WTC11 (cell line): ENCODE measurements at regions not wholly inside any gene's neighbourhood (a gene's known extent, or its start where the extent isn't known, plus 50 kb on each side); places are given as distances from the start of the nearest gene placed in this dataset.

Source experiments
- ATAC-seq: fragments of 200-7000 bp; cut with Tn5 transposase; 2 replicates; pipeline ENCODE4 v1.10.0; 2021; ENCODE audit warnings: mild to moderate bottlenecking, moderate library complexity
- CTCF ChIA-PET: fragments of 300-600 bp; sonication (Branson Sonifier 250); formaldehyde crosslinking; loops from one replicate; lab custom pipeline; 2021; ENCODE audit warnings: antibody characterized with exemption; lab: Charles Lee
- POLR2A ChIA-PET: fragments of 350-600 bp; sonication (Branson Sonifier 250); formaldehyde crosslinking; loops from one replicate; lab custom pipeline; 2021; ENCODE audit warnings: antibody characterized with exemption; lab: Charles Lee
- DNase-seq: peaks from one replicate; pipeline ENCODE4 v3.0.0; 2021; ENCODE audit warnings: low spot score
- H3K27ac Mint-ChIP-seq: 2 replicates; pipeline ENCODE4 v1.8.0; 2021; ENCODE audit warnings: mixed read lengths
- H3K27me3 Mint-ChIP-seq: 2 replicates; pipeline ENCODE4 v1.8.0; 2021; ENCODE audit warnings: low read depth, mild to moderate bottlenecking, moderate library complexity, mixed read lengths
- H3K36me3 Mint-ChIP-seq: 2 replicates; pipeline ENCODE4 v1.8.0; 2021; ENCODE audit warnings: mixed read lengths
- H3K4me1 Mint-ChIP-seq: 2 replicates; pipeline ENCODE4 v1.8.0; 2022; ENCODE audit warnings: mixed read lengths
- H3K4me3 Mint-ChIP-seq: 2 replicates; pipeline ENCODE4 v1.8.0; 2021; ENCODE audit warnings: mild to moderate bottlenecking, moderate library complexity, mixed read lengths
- H3K9me3 Mint-ChIP-seq: 2 replicates; pipeline ENCODE4 v1.8.0; 2021; ENCODE audit warnings: mixed read lengths
- ATF2 ChIP-seq: sonication (generic); formaldehyde crosslinking; IDR thresholded peaks from 2 replicates; pipeline ENCODE4 v1.8.1; 2022; ENCODE audit warnings: low read depth, missing genetic modification reagents, borderline replicate concordance
- CREB1 ChIP-seq: sonication (generic); formaldehyde crosslinking; IDR thresholded peaks from 2 replicates; pipeline ENCODE4 v1.8.0; 2023; ENCODE audit warnings: mild to moderate bottlenecking, missing genetic modification reagents
- E2F4 ChIP-seq: sonication (generic); formaldehyde crosslinking; IDR thresholded peaks from 2 replicates; pipeline ENCODE4 v1.8.1; 2022; ENCODE audit warnings: low read depth, mild to moderate bottlenecking, moderate library complexity, missing genetic modification reagents, borderline replicate concordance
- ELF4 ChIP-seq: sonication (generic); formaldehyde crosslinking; IDR thresholded peaks from 2 replicates; pipeline ENCODE4 v1.8.1; 2022; ENCODE audit warnings: low read depth, mild to moderate bottlenecking, moderate library complexity, missing genetic modification reagents
- FOXJ3 ChIP-seq: sonication (generic); formaldehyde crosslinking; IDR thresholded peaks from 2 replicates; pipeline ENCODE4 v1.9.0; 2021; ENCODE audit warnings: missing genetic modification reagents, mild to moderate bottlenecking, borderline replicate concordance
- IRF2 ChIP-seq: sonication (generic); formaldehyde crosslinking; IDR thresholded peaks from 2 replicates; pipeline ENCODE4 v1.8.0; 2022; ENCODE audit warnings: low read depth, missing genetic modification reagents, borderline replicate concordance
- JAZF1 ChIP-seq: fragments of 250-450 bp; sonication (Bioruptor Pico); IDR thresholded peaks from 2 replicates; pipeline ENCODE4 v1.9.0; 2021; ENCODE audit warnings: moderate library complexity, mild to moderate bottlenecking, inconsistent platforms
- NR2C2 ChIP-seq: sonication (generic); formaldehyde crosslinking; IDR thresholded peaks from 2 replicates; pipeline ENCODE4 v1.8.0; 2022; ENCODE audit warnings: mild to moderate bottlenecking, missing genetic modification reagents
- PRRX2 ChIP-seq: fragments of 250-450 bp; sonication (Bioruptor Pico); IDR thresholded peaks from 2 replicates; pipeline ENCODE4 v1.8.0; 2021; ENCODE audit warnings: mild to moderate bottlenecking
- SMAD3 ChIP-seq: sonication (generic); formaldehyde crosslinking; IDR thresholded peaks from 2 replicates; pipeline ENCODE4 v1.8.0; 2022; ENCODE audit warnings: missing genetic modification reagents, mild to moderate bottlenecking, borderline replicate concordance
- TEAD1 ChIP-seq: sonication (generic); formaldehyde crosslinking; IDR thresholded peaks from 2 replicates; pipeline ENCODE4 v1.8.0; 2022; ENCODE audit warnings: mild to moderate bottlenecking, missing genetic modification reagents
- TEAD4 ChIP-seq: sonication (generic); formaldehyde crosslinking; IDR thresholded peaks from 2 replicates; pipeline ENCODE4 v1.8.0; 2022; ENCODE audit warnings: mild to moderate bottlenecking, missing genetic modification reagents
- USF1 ChIP-seq: sonication (generic); formaldehyde crosslinking; IDR thresholded peaks from 2 replicates; pipeline ENCODE4 v1.8.0; 2022; ENCODE audit warnings: mild to moderate bottlenecking, missing genetic modification reagents
- ZMAT4 ChIP-seq: fragments of 250-450 bp; sonication (Bioruptor Pico); IDR thresholded peaks from 2 replicates; pipeline ENCODE4 v1.9.0; 2021; ENCODE audit warnings: mild to moderate bottlenecking
- ZNF671 ChIP-seq: fragments of 250-450 bp; sonication (Bioruptor Pico); IDR thresholded peaks from 2 replicates; pipeline ENCODE4 v1.8.0; 2021; ENCODE audit warnings: mild to moderate bottlenecking
- TF ChIP-seq, protein P1 (sequence below): sonication (generic); formaldehyde crosslinking; IDR thresholded peaks from 2 replicates; pipeline ENCODE4 v1.8.1; 2023; ENCODE audit warnings: mild to moderate bottlenecking, missing genetic modification reagents, moderate library complexity
- TF ChIP-seq, protein P2 (sequence below): fragments of 250-450 bp; sonication (Bioruptor Pico); IDR thresholded peaks from 2 replicates; pipeline ENCODE4 v2.1.2; 2022; ENCODE audit warnings: mild to moderate bottlenecking, moderate library complexity
- TF ChIP-seq, protein P3 (sequence below): sonication (generic); formaldehyde crosslinking; IDR thresholded peaks from 2 replicates; pipeline ENCODE4 v1.8.1; 2023; ENCODE audit warnings: mild to moderate bottlenecking, moderate library complexity, missing genetic modification reagents
- TF ChIP-seq, protein P4 (sequence below): sonication (generic); formaldehyde crosslinking; IDR thresholded peaks from 2 replicates; pipeline ENCODE4 v1.8.0; 2022; ENCODE audit warnings: missing genetic modification reagents

DNA sequence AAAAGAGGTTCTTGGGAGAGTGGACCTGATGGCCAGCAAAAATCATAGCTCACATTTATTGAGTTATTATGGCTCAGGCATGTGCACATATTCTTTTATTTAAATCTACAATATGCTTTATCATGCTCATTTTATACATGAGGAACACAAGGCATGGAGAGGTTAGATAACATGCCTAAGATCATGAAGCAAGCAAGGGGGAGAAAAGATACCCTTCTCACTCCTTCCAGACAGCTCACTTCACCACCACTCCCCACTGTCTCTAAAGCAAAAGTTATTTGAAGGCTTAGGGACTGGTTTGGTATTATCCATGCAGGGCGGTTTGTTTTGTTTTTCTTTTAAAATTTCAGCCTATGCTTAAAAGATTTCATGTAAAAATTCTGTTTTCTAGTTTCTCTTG, 59.0 kb upstream of the PDE8B start:
- Mint-ChIP-seq H3K27ac (no peak overlapping the region), H3K4me3 (no peak overlapping the region), H3K4me1 (peaks cover 8% of the 10 kb centered on the region), H3K27me3 (no peaks in the 10 kb centered on the region), H3K36me3 (no peaks in the 10 kb centered on the region), H3K9me3 (no peaks in the 10 kb centered on the region)
- ATAC-seq (no peak), DNase-seq (no peak)
- POLR2A ChIA-PET: no interaction called here
- TF ChIP-seq ZMAT4 (CRISPR knock-in tag) (no peak), ATF2 (CRISPR knock-in tag) (no peak), USF1 (no peak)
- CTCF ChIA-PET: interaction anchor here (1.4 kb wide), 1 partner anchor 11 kb away, joined by 4 read pairs; no protein-coding TSS in a partner anchor

DNA sequence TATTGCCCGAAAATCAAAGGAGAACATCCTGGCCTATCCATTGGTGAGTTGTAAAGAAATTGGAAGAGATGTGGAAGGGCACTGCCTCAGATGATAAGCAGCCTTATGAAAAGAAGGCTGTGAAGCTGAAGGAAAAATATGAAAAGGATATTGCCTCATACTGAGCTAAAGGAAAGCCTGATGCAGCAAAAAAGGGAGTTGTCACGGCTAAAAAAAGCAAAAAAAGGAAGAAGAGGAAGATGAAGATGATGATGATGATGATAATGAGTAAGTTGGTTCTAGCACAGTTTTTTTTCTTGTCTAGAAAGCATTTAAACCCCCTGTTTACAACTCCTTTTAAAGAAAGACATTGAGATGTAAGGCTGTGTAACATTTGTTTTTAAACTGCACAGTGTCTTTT, 59.8 kb upstream of the ZBED3 start:
- no peaks in the 10 kb centered on the region for H3K4me1 Mint-ChIP-seq
- no peak overlapping the region for H3K27ac Mint-ChIP-seq
- no peak for TF ChIP-seq JAZF1 (CRISPR knock-in tag)
- TF ChIP-seq USF1: no peak
- TF ChIP-seq, protein P1, sequence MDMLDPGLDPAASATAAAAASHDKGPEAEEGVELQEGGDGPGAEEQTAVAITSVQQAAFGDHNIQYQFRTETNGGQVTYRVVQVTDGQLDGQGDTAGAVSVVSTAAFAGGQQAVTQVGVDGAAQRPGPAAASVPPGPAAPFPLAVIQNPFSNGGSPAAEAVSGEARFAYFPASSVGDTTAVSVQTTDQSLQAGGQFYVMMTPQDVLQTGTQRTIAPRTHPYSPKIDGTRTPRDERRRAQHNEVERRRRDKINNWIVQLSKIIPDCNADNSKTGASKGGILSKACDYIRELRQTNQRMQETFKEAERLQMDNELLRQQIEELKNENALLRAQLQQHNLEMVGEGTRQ (CRISPR knock-in tag): no peak
- TF ChIP-seq E2F4 (CRISPR knock-in tag): no peak
- no peak for TF ChIP-seq CREB1
- TF ChIP-seq ELF4: no peak
- no peak for TF ChIP-seq SMAD3
- no peak for TF ChIP-seq PRRX2 (CRISPR knock-in tag)
- TF ChIP-seq TEAD1 (CRISPR knock-in tag): no peak
- TF ChIP-seq, protein P2, sequence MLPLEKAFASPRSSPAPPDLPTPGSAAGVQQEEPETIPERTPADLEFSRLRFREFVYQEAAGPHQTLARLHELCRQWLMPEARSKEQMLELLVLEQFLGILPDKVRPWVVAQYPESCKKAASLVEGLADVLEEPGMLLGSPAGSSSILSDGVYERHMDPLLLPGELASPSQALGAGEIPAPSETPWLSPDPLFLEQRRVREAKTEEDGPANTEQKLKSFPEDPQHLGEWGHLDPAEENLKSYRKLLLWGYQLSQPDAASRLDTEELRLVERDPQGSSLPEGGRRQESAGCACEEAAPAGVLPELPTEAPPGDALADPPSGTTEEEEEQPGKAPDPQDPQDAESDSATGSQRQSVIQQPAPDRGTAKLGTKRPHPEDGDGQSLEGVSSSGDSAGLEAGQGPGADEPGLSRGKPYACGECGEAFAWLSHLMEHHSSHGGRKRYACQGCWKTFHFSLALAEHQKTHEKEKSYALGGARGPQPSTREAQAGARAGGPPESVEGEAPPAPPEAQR (CRISPR knock-in tag): no peak
- TF ChIP-seq, protein P3, sequence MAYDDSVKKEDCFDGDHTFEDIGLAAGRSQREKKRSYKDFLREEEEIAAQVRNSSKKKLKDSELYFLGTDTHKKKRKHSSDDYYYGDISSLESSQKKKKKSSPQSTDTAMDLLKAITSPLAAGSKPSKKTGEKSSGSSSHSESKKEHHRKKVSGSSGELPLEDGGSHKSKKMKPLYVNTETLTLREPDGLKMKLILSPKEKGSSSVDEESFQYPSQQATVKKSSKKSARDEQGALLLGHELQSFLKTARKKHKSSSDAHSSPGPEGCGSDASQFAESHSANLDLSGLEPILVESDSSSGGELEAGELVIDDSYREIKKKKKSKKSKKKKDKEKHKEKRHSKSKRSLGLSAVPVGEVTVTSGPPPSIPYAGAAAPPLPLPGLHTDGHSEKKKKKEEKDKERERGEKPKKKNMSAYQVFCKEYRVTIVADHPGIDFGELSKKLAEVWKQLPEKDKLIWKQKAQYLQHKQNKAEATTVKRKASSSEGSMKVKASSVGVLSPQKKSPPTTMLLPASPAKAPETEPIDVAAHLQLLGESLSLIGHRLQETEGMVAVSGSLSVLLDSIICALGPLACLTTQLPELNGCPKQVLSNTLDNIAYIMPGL (CRISPR knock-in tag): no peak
- TF ChIP-seq NR2C2 (CRISPR knock-in tag): no peak
- TF ChIP-seq TEAD4 (CRISPR knock-in tag): no peak
- no peak for TF ChIP-seq ZMAT4 (CRISPR knock-in tag)
- no peak for TF ChIP-seq ZNF671 (CRISPR knock-in tag)
- no peak for TF ChIP-seq IRF2 (CRISPR knock-in tag)
- TF ChIP-seq, protein P4, sequence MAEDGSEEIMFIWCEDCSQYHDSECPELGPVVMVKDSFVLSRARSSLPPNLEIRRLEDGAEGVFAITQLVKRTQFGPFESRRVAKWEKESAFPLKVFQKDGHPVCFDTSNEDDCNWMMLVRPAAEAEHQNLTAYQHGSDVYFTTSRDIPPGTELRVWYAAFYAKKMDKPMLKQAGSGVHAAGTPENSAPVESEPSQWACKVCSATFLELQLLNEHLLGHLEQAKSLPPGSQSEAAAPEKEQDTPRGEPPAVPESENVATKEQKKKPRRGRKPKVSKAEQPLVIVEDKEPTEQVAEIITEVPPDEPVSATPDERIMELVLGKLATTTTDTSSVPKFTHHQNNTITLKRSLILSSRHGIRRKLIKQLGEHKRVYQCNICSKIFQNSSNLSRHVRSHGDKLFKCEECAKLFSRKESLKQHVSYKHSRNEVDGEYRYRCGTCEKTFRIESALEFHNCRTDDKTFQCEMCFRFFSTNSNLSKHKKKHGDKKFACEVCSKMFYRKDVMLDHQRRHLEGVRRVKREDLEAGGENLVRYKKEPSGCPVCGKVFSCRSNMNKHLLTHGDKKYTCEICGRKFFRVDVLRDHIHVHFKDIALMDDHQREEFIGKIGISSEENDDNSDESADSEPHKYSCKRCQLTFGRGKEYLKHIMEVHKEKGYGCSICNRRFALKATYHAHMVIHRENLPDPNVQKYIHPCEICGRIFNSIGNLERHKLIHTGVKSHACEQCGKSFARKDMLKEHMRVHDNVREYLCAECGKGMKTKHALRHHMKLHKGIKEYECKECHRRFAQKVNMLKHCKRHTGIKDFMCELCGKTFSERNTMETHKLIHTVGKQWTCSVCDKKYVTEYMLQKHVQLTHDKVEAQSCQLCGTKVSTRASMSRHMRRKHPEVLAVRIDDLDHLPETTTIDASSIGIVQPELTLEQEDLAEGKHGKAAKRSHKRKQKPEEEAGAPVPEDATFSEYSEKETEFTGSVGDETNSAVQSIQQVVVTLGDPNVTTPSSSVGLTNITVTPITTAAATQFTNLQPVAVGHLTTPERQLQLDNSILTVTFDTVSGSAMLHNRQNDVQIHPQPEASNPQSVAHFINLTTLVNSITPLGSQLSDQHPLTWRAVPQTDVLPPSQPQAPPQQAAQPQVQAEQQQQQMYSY: no peak
- TF ChIP-seq FOXJ3 (CRISPR knock-in tag): no peak
- ChIA-PET CTCF (no interaction called here), POLR2A (interaction anchor here (0.7 kb wide), 1 partner anchor 133 kb away, joined by 3 read pairs; no protein-coding TSS in a partner anchor)
- DNase-seq (no peak), ATAC-seq (no peak)
- H3K36me3 Mint-ChIP-seq: no peaks in the 10 kb centered on the region
- no peaks in the 10 kb centered on the region for H3K27me3 Mint-ChIP-seq
- H3K4me3 Mint-ChIP-seq: no peak overlapping the region
- peaks cover 7% of the 10 kb centered on the region; the same call in 1 of the 2 replicates for H3K9me3 Mint-ChIP-seq
